ENCODE measurements at regions not wholly inside any gene's neighbourhood (a gene's known extent, or its start where the extent isn't known, plus 50 kb on each side); places are given as distances from the start of the nearest gene placed in this dataset.

DNA sequence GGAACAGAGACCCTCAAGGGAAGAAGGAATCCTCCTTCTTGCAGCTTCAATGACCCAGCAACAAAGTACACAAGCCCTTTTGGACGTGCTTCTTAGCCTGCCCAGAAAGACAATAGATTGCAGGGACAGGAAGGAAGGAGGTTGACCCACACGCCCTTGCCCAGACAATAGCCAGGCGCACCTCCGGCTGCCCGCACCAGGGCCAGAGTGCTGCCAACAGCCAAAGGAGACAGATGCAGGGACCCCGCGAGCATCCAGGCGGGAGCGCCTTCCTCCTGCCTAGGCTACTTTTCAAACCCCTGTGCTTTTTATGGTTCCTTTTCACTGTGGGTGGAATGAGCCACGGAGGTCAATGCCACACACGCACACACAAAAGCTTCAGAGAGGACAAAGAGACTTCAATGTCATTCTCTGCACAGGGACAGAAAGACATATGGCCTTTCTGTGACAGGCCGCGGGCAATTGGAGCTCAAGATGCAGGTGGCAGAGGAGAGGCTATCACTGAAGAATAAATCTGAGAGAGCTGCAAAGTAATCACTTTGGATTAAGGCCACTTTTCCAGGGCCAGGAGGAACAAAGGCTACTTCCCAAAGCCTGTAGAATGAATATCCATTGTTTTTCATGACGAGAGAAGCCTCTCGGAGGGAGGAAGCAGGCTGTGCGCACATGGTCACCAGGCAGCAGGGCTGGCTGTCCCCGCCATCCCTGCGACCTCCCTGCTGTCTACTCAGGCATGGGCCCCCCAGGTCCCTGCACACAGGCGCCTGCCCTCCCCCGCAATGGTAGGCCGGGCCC, 300.6 kb downstream of the EIPR1 start:
- no peaks in the 10 kb centered on the region for H3K27me3 ChIP-seq (ENCODE audit: low read depth)
- in situ Hi-C loops (cut with MboI; ENCODE audit: low sequenced_read_pairs): no loop called here
- no peaks in the 10 kb centered on the region for H3K36me3 ChIP-seq (replicated peaks)
- no peaks in the 10 kb centered on the region for H3K9me3 ChIP-seq
- no peaks in the 10 kb centered on the region for H3K4me1 ChIP-seq
- H3K4me3 ChIP-seq: no peak overlapping the region
- no peak for DNase-seq (ENCODE audit: low spot score in 2 of 2)

DNA sequence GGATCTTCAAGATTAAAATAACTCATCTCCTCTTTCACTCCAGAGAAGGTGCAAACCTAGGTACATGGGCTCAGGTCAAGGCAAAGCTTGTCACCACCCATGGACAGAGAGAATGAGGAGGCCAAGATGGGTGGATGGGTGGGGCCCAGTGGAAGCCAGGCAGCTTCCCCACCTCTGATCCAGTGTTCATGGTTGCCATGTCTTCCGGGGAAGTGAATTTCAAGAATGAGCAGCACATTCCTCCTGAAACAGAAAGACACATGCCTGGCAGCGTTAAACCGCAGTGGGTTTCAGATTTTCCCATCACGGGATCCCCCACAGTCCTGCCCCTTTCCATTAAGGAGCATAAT, 301.7 kb downstream of the EIPR1 start:
- Histone ChIP-seq H3K4me1 (no peaks in the 10 kb centered on the region), H3K4me3 (no peak overlapping the region), H3K9me3 (no peaks in the 10 kb centered on the region), H3K27me3 (ENCODE audit: low read depth) (no peaks in the 10 kb centered on the region), H3K36me3 (replicated peaks) (no peaks in the 10 kb centered on the region)
- in situ Hi-C loops (cut with MboI; ENCODE audit: low sequenced_read_pairs): no loop called here
- DNase-seq (ENCODE audit: low spot score in 2 of 2): no peak

DNA sequence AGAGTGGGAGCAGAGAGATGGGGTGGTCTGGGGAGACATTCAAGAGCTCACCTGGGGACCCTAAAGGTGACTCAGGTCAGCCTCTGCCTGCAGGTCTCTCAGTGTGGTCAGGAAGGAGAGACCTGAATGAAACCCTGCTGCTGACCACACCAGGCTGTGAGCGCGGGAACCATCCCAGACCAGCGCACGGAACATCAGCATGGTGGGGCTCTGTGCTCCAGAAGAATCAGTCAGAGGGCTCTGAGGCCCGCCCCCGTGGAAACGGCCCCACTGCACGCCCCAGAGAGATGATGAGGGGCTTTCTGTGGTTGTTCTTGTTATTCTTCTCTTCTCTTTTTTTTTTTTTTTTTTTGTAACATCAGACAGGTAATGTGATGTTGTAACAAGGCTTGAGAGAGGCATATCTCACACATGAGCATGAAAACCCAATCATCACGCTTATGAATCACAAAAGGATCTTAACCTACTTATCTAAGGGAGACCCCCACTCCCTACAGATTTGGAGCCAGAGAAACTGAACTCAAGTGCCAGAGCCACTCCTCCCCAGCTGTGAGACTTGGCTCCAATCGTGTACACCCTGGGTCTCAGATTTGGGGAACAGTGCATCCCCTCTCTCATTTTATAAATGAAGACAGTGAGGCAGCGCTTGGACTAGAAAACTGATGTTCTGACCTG, 302.2 kb downstream of the EIPR1 start:
- DNase-seq (ENCODE audit: low spot score in 2 of 2): no peak
- H3K4me3 ChIP-seq: no peak overlapping the region
- in situ Hi-C loops (cut with MboI; ENCODE audit: low sequenced_read_pairs): no loop called here
- no peaks in the 10 kb centered on the region for H3K36me3 ChIP-seq (replicated peaks)
- no peaks in the 10 kb centered on the region for H3K9me3 ChIP-seq
- H3K27me3 ChIP-seq (ENCODE audit: low read depth): no peaks in the 10 kb centered on the region
- no peaks in the 10 kb centered on the region for H3K4me1 ChIP-seq

DNA sequence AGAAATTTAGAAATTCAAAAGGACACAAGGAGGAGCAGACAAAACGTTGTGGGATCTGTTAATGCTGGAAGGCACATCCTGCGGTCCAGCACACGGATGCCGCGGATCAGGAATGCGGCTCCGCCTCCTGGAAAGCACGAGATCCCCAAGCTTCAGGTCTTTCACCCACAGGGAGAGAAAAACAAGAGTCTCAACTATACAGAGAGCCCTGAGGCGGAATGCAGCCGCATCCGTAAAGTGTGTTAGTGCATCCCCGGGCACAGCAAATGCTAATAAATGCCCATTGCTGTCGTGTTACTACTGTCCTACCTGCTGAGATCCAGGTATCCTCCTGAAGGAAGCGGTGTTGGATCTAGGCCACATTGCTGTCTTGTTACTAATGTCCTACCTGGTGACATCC, 303.9 kb downstream of the EIPR1 start:
- Histone ChIP-seq H3K9me3 (no peaks in the 10 kb centered on the region), H3K27me3 (ENCODE audit: low read depth) (no peaks in the 10 kb centered on the region), H3K4me3 (no peak overlapping the region), H3K4me1 (no peaks in the 10 kb centered on the region), H3K36me3 (replicated peaks) (no peaks in the 10 kb centered on the region)
- in situ Hi-C loops (cut with MboI; ENCODE audit: low sequenced_read_pairs): no loop called here
- no peak for DNase-seq (ENCODE audit: low spot score in 2 of 2)

DNA sequence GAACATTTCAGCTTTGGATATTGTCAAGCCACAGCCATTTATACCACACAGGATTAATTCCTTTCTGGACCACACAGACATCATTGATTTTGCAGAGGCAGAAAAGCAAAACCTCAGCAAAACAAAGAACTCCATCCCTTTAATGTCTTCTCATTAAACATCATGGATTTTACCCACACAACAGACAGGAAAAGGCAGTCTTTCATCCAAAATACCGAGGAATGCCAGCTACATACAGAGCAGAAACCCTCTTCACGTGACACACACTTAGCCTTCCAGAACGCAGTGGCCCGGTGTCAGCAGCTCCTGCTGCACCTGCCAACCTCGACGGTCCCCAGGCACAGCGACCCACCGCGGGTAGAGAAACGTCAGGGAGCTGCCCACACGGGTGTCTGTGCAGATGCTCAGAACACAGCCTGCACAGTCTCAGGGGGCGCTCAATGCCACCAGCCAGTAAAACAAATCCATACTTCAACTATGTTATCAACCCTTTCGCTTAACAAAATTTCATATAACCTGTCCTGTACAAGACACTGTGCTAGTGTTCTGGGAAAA, 304.5 kb downstream of the EIPR1 start:
- H3K36me3 ChIP-seq (replicated peaks): no peaks in the 10 kb centered on the region
- H3K27me3 ChIP-seq (ENCODE audit: low read depth): no peaks in the 10 kb centered on the region
- no peak for DNase-seq (ENCODE audit: low spot score in 2 of 2)
- in situ Hi-C loops (cut with MboI; ENCODE audit: low sequenced_read_pairs): no loop called here
- H3K4me3 ChIP-seq: no peak overlapping the region
- H3K4me1 ChIP-seq: no peaks in the 10 kb centered on the region
- H3K9me3 ChIP-seq: no peaks in the 10 kb centered on the region

DNA sequence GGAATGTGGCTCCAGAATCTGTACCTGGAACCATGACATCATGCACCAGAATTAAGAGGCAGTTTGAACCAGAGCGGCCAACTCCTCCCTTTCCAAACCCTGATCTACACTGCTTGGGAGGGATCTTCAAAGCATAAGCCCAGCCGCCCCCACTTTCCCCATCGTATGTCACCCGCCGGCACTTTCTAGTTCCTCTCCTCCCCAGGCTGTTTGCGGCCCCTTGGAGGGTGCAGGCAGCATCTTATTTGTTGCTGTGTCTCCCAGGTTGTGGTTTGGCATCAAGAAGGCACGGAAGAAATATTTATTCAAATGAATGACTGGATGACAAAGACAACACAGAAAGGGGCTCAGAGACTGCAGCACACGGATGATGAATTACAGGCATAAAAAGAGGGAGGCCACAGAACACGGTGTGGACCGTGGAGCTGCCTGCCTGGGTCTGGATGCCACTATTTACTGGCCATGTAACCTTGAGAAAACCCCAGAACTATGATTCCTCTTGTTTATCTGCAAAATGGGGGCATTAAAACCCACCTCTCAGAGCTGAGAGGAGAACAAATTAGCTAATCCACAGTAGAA, 305.8 kb downstream of the EIPR1 start:
- Histone ChIP-seq H3K4me3 (no peak overlapping the region), H3K4me1 (no peaks in the 10 kb centered on the region), H3K9me3 (no peaks in the 10 kb centered on the region), H3K27me3 (ENCODE audit: low read depth) (no peaks in the 10 kb centered on the region), H3K36me3 (replicated peaks) (no peaks in the 10 kb centered on the region)
- in situ Hi-C loops (cut with MboI; ENCODE audit: low sequenced_read_pairs): no loop called here
- DNase-seq (ENCODE audit: low spot score in 2 of 2): no peak

DNA sequence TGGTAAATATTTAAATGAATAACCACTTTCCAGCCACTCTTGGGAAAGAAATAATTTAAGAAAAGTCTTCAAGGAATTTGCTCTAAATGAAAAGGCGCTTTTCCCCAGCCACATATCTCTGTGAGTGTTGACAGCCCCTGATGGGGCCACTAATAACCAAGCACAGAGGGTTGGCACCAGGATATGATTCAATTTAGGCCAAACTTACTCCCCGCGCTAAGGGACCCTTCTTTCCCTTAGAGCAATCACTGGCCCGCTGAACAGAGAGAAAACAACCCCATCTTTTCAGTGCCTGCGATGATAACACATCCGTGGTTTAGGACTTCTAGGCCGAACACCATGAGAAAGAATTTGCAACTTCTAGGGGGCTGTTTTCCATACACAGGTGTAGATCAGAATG, 310.8 kb downstream of the EIPR1 start:
- Histone ChIP-seq H3K4me3 (no peak overlapping the region), H3K9me3 (no peaks in the 10 kb centered on the region), H3K27me3 (ENCODE audit: low read depth) (no peaks in the 10 kb centered on the region), H3K36me3 (replicated peaks) (no peaks in the 10 kb centered on the region), H3K4me1 (no peaks in the 10 kb centered on the region)
- no peak for DNase-seq (ENCODE audit: low spot score in 2 of 2)
- in situ Hi-C loops (cut with MboI; ENCODE audit: low sequenced_read_pairs): no loop called here

DNA sequence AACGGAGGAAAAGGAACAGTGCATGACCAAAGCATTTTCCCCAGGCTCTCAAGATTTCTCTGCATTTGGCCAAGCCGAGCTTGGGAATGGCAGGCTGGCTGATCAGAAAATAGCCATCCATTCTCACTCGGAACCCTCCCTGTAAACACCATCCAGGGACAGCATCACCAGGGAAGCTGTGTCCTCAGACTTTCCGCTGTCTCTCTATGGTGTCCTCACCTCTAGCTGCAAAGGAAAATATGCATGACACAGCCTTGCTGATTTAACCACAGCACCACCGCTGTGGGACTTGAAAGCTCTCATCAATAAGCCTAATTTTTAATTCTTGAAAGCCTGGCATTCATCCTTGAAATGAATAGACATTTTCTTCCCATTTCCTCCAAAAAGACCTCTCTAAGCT, 311.7 kb downstream of the EIPR1 start:
- no peak overlapping the region for H3K4me3 ChIP-seq
- H3K4me1 ChIP-seq: no peaks in the 10 kb centered on the region
- H3K36me3 ChIP-seq (replicated peaks): no peaks in the 10 kb centered on the region
- no peak for DNase-seq (ENCODE audit: low spot score in 2 of 2)
- H3K9me3 ChIP-seq: no peaks in the 10 kb centered on the region
- in situ Hi-C loops (cut with MboI; ENCODE audit: low sequenced_read_pairs): no loop called here
- H3K27me3 ChIP-seq (ENCODE audit: low read depth): no peaks in the 10 kb centered on the region

DNA sequence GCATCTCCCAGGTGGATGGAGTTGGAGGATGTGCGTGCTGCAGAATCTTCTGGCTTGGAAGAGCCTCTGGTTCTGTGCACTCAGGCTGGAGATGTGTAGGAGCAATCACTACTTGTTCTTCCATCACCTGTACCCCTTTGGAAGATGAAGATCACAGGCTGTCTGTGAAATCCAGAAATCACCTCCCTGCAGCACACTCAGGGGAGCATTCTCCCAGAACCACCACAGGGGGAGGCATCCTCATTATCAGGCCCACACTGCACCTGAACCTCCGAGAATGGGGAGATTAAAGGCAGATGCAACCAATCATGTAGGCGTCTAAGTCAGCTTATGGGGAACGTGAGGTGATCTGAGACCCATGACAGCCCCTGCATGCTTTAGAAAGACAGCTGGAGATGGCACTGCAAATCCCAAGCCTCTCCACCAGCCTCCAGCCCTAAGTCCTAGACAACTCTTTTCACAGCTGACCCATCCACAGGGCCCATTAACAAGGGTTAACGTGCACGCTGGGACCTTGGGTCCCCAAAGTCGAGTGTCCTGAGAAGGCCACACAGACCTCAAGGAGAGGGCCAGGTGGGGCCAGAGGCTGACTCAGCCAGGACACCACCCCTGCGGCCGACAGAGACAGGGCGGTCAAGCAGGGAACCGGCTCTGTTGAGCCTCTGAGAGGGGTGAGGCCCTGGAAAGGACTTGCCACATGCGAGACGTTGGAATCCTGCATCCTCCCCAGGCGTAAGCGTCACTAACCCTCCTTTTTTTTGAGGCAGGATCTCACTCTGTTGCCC, 314.9 kb downstream of the EIPR1 start:
- DNase-seq (ENCODE audit: low spot score in 2 of 2): no peak

DNA sequence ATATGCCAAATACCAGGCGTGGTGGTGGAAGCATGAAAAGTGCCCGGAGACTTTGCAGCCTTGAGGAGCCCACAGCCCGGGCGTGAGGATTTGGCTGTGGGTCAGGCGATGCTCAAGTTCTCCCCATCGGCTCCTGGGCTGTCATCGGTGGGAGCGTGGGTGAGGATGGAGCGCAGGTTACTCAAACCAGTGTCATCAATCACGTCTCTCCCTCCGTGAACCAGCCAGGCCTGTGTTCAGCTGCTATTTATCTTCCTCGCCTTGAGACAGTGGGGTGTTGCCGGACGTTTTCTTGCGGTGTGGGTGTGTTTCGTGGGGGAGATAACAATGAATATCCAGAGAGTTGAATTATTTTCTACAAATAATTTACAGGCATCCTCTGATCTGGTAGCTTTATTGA, 317.6 kb downstream of the EIPR1 start:
- no peaks in the 10 kb centered on the region for H3K9me3 ChIP-seq
- no peaks in the 10 kb centered on the region for H3K4me1 ChIP-seq
- H3K4me3 ChIP-seq: no peak overlapping the region
- DNase-seq (ENCODE audit: low spot score in 2 of 2): no peak
- in situ Hi-C loops (cut with MboI; ENCODE audit: low sequenced_read_pairs): no loop called here
- H3K36me3 ChIP-seq (replicated peaks): no peaks in the 10 kb centered on the region
- no peaks in the 10 kb centered on the region for H3K27me3 ChIP-seq (ENCODE audit: low read depth)

More for the DNA sequence above, 314.9 kb downstream of the EIPR1 start:
- no peaks in the 10 kb centered on the region for H3K27me3 ChIP-seq (ENCODE audit: low read depth)
- no peaks in the 10 kb centered on the region for H3K36me3 ChIP-seq (replicated peaks)
- no peaks in the 10 kb centered on the region for H3K4me1 ChIP-seq
- H3K4me3 ChIP-seq: no peak overlapping the region
- no peaks in the 10 kb centered on the region for H3K9me3 ChIP-seq
- in situ Hi-C loops (cut with MboI; ENCODE audit: low sequenced_read_pairs): no loop called here

DNA sequence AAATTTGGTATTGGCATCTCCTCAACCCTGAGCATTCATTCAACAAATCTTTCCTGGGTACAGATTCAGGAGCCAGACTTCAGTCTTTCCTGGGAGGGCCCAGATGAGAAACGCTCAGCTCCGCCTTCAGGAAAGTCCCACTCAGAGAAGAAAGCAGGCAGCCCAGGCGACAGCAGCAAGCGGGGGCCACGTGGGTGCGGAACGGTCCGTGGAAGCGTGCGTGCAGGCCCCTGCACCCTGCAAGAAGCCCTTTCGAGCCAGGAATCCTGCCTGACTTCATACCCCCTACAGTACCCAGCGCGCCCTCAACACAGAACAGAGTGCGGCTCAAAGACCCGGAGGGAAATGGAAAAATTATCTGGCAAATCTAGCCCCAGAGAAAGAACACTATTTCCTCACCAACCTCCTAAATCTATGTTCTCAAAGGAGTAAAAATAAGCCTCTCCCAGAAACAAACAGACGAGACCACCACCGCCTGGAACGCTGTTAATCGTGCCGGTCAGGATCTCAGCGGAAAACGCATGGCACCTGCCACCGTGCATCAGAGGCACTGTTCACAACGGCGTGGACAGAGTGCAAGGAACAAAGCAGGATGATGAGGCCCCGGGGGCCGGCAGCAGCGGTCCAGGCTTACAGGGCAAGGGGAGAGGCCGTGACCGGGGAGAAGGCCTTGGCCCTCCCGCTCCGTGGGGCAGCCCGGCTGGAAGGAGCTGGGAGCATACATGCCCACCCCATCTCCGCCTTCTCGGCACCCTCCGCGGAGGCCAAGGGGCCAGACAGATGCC, 318.3 kb downstream of the EIPR1 start:
- Histone ChIP-seq H3K4me3 (no peak overlapping the region), H3K4me1 (no peaks in the 10 kb centered on the region), H3K36me3 (replicated peaks) (no peaks in the 10 kb centered on the region), H3K27me3 (ENCODE audit: low read depth) (no peaks in the 10 kb centered on the region), H3K9me3 (no peaks in the 10 kb centered on the region)
- DNase-seq (ENCODE audit: low spot score in 2 of 2): no peak
- in situ Hi-C loops (cut with MboI; ENCODE audit: low sequenced_read_pairs): no loop called here

DNA sequence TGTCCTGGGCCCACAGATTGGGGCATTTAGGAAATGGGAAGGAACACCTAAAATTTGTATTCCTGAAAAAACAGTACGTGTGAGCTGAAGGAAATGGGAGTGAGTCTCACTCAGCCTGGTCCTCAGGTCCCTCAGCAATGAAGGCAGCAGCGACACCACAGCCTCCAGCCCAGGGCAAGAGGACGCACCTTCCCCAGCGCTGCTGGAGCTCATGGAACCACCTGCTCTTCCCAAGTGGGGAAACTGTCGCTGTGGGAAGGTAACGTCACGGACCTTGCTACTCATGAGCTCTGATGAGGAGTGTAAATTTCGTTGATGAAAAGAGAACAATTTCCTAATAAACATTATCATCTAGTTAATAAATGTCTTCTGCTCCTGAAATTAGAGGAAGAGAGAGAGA, 323.6 kb downstream of the EIPR1 start:
- H3K4me3 ChIP-seq: no peak overlapping the region
- no peak for DNase-seq (ENCODE audit: low spot score in 2 of 2)
- no peaks in the 10 kb centered on the region for H3K36me3 ChIP-seq (replicated peaks)
- in situ Hi-C loops (cut with MboI; ENCODE audit: low sequenced_read_pairs): no loop called here
- H3K27me3 ChIP-seq (ENCODE audit: low read depth): no peaks in the 10 kb centered on the region
- H3K4me1 ChIP-seq: no peaks in the 10 kb centered on the region
- H3K9me3 ChIP-seq: no peaks in the 10 kb centered on the region

DNA sequence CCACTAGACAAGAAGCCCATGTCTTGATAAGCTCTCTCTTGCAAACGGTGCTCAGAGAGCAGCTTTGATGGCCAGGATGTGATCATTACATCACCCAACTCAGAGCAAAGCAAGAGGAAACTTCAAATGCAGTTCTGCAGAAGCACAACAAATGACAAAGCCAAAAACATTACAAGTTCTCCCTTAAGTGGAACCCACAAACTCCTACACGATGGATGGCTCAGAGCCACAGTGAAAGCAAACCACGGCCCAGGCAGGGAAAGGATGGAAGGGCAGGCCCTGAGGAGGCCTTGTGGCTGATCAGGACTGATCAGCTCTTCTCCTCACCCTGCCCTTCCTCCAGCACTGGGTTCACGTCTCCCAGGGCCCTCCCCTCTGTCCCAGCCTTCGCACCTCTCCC, 326.4 kb downstream of the EIPR1 start:
- Histone ChIP-seq H3K36me3 (replicated peaks) (no peaks in the 10 kb centered on the region), H3K9me3 (no peaks in the 10 kb centered on the region), H3K27me3 (ENCODE audit: low read depth) (no peaks in the 10 kb centered on the region), H3K4me1 (no peaks in the 10 kb centered on the region), H3K4me3 (no peak overlapping the region)
- no peak for DNase-seq (ENCODE audit: low spot score in 2 of 2)
- in situ Hi-C loops (cut with MboI; ENCODE audit: low sequenced_read_pairs): no loop called here
